22Rv1 (cell line): ENCODE measurements at regions not wholly inside any gene's neighbourhood (a gene's known extent, or its start where the extent isn't known, plus 50 kb on each side); places are given as distances from the start of the nearest gene placed in this dataset.

Source experiments
- CTCF ChIP-seq: fragments of 450-650 bp; IDR thresholded peaks from 2 replicates; pipeline ENCODE4 v1.5.1; 2017; ENCODE audit warnings: mild to moderate bottlenecking
- ZFX ChIP-seq: fragments of 450-650 bp; IDR thresholded peaks from 2 replicates; pipeline ENCODE4 v1.6.1; 2017; ENCODE audit warnings: antibody characterized with exemption, borderline replicate concordance

- no peak for TF ChIP-seq CTCF
- TF ChIP-seq ZFX, result no peak
Measured at GRCh38 chr4:123114084-123114914, 191.9 kb upstream of the NUDT6 start.
